ENCODE measurements at regions not wholly inside any gene's neighbourhood (a gene's known extent, or its start where the extent isn't known, plus 50 kb on each side); places are given as distances from the start of the nearest gene placed in this dataset.

- DNase-seq, result no peak
- H3K36me3 ChIP-seq, result no peaks in the 10 kb centered on the region
- H3K9me3 ChIP-seq (ENCODE audit: severe bottlenecking), result no peaks in the 10 kb centered on the region
- H3K27ac ChIP-seq, result no peak overlapping the region
- H3K27me3 ChIP-seq (ENCODE audit: insufficient read depth, low read depth, severe bottlenecking), result no peaks in the 10 kb centered on the region
- no peak overlapping the region for H3K4me3 ChIP-seq (ENCODE audit: low read depth, low read length)
- TF ChIP-seq CTCF (IDR thresholded peaks at IDR 0.05; ENCODE audit: low read depth, low read length), result no peak
Measured at GRCh38 chr10:52988923-52989322, 216.3 kb upstream of the MBL2 start.

- no peak for TF ChIP-seq CTCF (IDR thresholded peaks at IDR 0.05; ENCODE audit: low read depth, low read length)
- Histone ChIP-seq H3K9me3 (ENCODE audit: severe bottlenecking) (no peaks in the 10 kb centered on the region), H3K27me3 (ENCODE audit: insufficient read depth, low read depth, severe bottlenecking) (no peaks in the 10 kb centered on the region), H3K36me3 (no peaks in the 10 kb centered on the region), H3K4me3 (ENCODE audit: low read depth, low read length) (no peak overlapping the region), H3K27ac (no peak overlapping the region)
- DNase-seq, result no peak
Measured at GRCh38 chr10:52986125-52986524, 213.5 kb upstream of the MBL2 start.

GRCh38 chr10:52984169-52984568 lies 211.6 kb upstream of the MBL2 start:
- DNase-seq, result no peak
- Histone ChIP-seq H3K36me3 (no peaks in the 10 kb centered on the region), H3K27me3 (ENCODE audit: insufficient read depth, low read depth, severe bottlenecking) (no peaks in the 10 kb centered on the region), H3K4me3 (ENCODE audit: low read depth, low read length) (no peak overlapping the region), H3K9me3 (ENCODE audit: severe bottlenecking) (no peaks in the 10 kb centered on the region), H3K27ac (no peak overlapping the region)
- no peak for TF ChIP-seq CTCF (IDR thresholded peaks at IDR 0.05; ENCODE audit: low read depth, low read length)

GRCh38 chr10:52979295-52979990 lies 206.9 kb upstream of the MBL2 start:
- no peak overlapping the region for H3K27ac ChIP-seq
- H3K9me3 ChIP-seq (ENCODE audit: severe bottlenecking), result no peaks in the 10 kb centered on the region
- no peaks in the 10 kb centered on the region for H3K36me3 ChIP-seq
- H3K4me3 ChIP-seq (ENCODE audit: low read depth, low read length), result no peak overlapping the region
- no peaks in the 10 kb centered on the region for H3K27me3 ChIP-seq (ENCODE audit: insufficient read depth, low read depth, severe bottlenecking)
- DNase-seq, result no peak
- TF ChIP-seq CTCF (IDR thresholded peaks at IDR 0.05; ENCODE audit: low read depth, low read length), result no peak

GRCh38 chr10:52977581-52977980 lies 205.0 kb upstream of the MBL2 start:
- no peak for TF ChIP-seq CTCF (IDR thresholded peaks at IDR 0.05; ENCODE audit: low read depth, low read length)
- no peaks in the 10 kb centered on the region for H3K27me3 ChIP-seq (ENCODE audit: insufficient read depth, low read depth, severe bottlenecking)
- no peak for DNase-seq
- H3K9me3 ChIP-seq (ENCODE audit: severe bottlenecking), result no peaks in the 10 kb centered on the region
- no peaks in the 10 kb centered on the region for H3K36me3 ChIP-seq
- H3K4me3 ChIP-seq (ENCODE audit: low read depth, low read length), result no peak overlapping the region
- no peak overlapping the region for H3K27ac ChIP-seq

All from WERI-Rb-1 (cell line).